H4 (cell line): ENCODE measurements at regions not wholly inside any gene's neighbourhood (a gene's known extent, or its start where the extent isn't known, plus 50 kb on each side); places are given as distances from the start of the nearest gene placed in this dataset.
"Not testable (repeated sequence)": the region's sequence is repeated elsewhere in the genome, so short reads cannot be mapped to it uniquely, and the experiment has no call there.

Source experiments
- DNase-seq: peaks from one replicate; pipeline ENCODE4 v3.0.0-alpha.2; 2015; ENCODE audit warnings: low spot score

- no peak for DNase-seq
These were observed 344.9 kb downstream of the DCDC2C start for GRCh38 chr2:4047961-4048891.

- DNase-seq = no peak
These were observed 346.1 kb downstream of the DCDC2C start for GRCh38 chr2:4049463-4049862.

GRCh38 chr2:4053769-4054493, 350.6 kb downstream of the DCDC2C start:
- no peak for DNase-seq

- DNase-seq = no peak
These were observed 362.8 kb downstream of the DCDC2C start for GRCh38 chr2:4066217-4066616.

- no peak for DNase-seq
These were observed 369.7 kb downstream of the DCDC2C start for GRCh38 chr2:4073026-4073569.

- DNase-seq = no peak
These were observed 373.6 kb downstream of the DCDC2C start for GRCh38 chr2:4077017-4077416.

GRCh38 chr2:4085186-4085585, 381.8 kb downstream of the DCDC2C start:
- no peak for DNase-seq

GRCh38 chr2:4090668-4091630, 387.6 kb downstream of the DCDC2C start:
- DNase-seq = no peak

GRCh38 chr2:4091869-4092268, 388.5 kb downstream of the DCDC2C start:
- no peak for DNase-seq

GRCh38 chr2:4094743-4095142, 391.4 kb downstream of the DCDC2C start:
- DNase-seq = no peak

GRCh38 chr2:4096978-4097766, 393.8 kb downstream of the DCDC2C start:
- DNase-seq = no peak

GRCh38 chr2:4098137-4098536, 394.8 kb downstream of the DCDC2C start:
- DNase-seq = no peak

- DNase-seq = no peak
These were observed 398.6 kb downstream of the DCDC2C start for GRCh38 chr2:4101936-4102335.

- DNase-seq = no peak
These were observed 403.8 kb downstream of the DCDC2C start for GRCh38 chr2:4107179-4107578.

GRCh38 chr2:4110273-4110672, 406.9 kb downstream of the DCDC2C start:
- no peak for DNase-seq

- DNase-seq = not testable (repeated sequence)
These were observed 412.1 kb downstream of the DCDC2C start for GRCh38 chr2:4115435-4115834.

- no peak for DNase-seq
These were observed 419.4 kb downstream of the DCDC2C start for GRCh38 chr2:4122726-4123125.

- DNase-seq = no peak
These were observed 427.3 kb downstream of the DCDC2C start for GRCh38 chr2:4130651-4131050.

GRCh38 chr2:4134551-4135550, 431.5 kb downstream of the DCDC2C start:
- no peak for DNase-seq
